ENCODE measurements at regions not wholly inside any gene's neighbourhood (a gene's known extent, or its start where the extent isn't known, plus 50 kb on each side); places are given as distances from the start of the nearest gene placed in this dataset.

DNA sequence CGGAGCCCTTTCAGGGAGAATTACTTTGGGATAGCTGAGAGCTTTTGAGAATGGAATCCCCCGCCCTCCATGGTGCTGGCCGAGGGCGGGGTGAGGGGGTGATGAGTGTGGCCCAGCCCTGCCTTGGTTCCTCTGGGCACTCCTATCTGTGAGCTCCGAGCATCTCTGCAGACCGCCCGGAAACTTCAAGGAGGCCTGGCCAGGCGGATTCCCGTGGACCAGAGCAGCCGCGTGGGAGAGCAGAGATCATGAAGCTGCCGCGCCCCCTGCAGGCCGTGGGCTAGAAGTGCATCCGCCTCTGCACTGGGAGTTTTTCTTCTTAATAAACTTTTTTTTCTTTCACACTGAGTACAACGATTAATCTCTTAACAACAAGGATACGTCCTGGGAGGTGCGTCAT lies 392.9 kb upstream of the EEF2KMT start:
- TF ChIP-seq, protein P1, sequence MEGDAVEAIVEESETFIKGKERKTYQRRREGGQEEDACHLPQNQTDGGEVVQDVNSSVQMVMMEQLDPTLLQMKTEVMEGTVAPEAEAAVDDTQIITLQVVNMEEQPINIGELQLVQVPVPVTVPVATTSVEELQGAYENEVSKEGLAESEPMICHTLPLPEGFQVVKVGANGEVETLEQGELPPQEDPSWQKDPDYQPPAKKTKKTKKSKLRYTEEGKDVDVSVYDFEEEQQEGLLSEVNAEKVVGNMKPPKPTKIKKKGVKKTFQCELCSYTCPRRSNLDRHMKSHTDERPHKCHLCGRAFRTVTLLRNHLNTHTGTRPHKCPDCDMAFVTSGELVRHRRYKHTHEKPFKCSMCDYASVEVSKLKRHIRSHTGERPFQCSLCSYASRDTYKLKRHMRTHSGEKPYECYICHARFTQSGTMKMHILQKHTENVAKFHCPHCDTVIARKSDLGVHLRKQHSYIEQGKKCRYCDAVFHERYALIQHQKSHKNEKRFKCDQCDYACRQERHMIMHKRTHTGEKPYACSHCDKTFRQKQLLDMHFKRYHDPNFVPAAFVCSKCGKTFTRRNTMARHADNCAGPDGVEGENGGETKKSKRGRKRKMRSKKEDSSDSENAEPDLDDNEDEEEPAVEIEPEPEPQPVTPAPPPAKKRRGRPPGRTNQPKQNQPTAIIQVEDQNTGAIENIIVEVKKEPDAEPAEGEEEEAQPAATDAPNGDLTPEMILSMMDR (conservative IDR thresholded peaks at IDR 0.05; ENCODE audit: low read length) = peak; percentile 87
- no peak for TF ChIP-seq EZH2phosphoT487 (IDR thresholded peaks at IDR 0.05; ENCODE audit: borderline replicate concordance, low read depth, low read length)
